ENCODE measurements at regions not wholly inside any gene's neighbourhood (a gene's known extent, or its start where the extent isn't known, plus 50 kb on each side); places are given as distances from the start of the nearest gene placed in this dataset.
A peak's percentile ranks its signal among the peaks of the same experiment; 100 is the strongest.
"Not testable (repeated sequence)": the region's sequence is repeated elsewhere in the genome, so short reads cannot be mapped to it uniquely, and the experiment has no call there.

- DNase-seq (ENCODE audit: low read depth in 2 of 2): no peak
Measured at GRCh38 chr18:34942276-34942675, 98.9 kb upstream of the MAPRE2 start.

DNA sequence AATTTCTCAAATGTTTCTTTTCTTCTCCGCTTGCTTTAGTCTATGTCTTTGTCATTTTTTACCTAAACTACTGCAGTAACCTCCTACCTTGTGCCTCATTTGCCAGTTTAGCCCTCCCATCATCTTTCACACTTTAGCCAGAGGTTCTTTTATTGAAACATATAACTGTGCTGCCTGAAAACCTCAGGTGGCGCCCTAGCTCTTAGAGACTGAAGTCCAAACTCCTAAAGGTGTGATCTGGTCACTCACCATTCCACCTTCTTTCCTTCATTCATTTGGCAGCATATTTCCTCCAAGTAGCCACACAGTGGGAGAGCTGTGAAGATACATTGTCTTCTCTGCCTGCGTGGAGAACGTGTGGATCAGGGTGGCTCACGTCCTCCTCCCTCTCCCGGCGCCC, 98.2 kb upstream of the MAPRE2 start:
- no peak for DNase-seq (ENCODE audit: low read depth in 2 of 2)

GRCh38 chr18:34943587-34943986, 97.6 kb upstream of the MAPRE2 start:
- DNase-seq (ENCODE audit: low read depth in 2 of 2): no peak

DNA sequence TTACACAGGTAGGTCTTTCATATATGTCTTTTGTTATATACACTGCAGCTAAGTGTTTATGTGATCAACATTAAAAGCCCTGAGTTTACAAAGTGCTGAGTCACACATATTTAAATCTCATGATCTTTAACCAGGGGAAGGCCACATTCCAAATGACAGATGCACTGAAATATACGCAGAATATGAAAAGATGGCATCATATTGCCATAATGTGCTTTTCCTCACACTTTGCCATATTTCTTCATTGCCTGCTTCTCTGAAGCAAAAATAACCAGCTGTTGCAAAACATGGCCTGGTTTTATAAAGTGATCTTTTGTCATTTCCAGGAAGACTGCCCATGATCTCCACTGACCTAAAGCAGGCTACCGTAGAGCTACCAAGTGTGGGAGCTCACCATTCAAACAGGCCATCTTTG, 93.5 kb upstream of the MAPRE2 start:
- no peak for DNase-seq (ENCODE audit: low read depth in 2 of 2)

GRCh38 chr18:34951625-34952379, 89.4 kb upstream of the MAPRE2 start:
- DNase-seq (ENCODE audit: low read depth in 2 of 2): no peak

DNA sequence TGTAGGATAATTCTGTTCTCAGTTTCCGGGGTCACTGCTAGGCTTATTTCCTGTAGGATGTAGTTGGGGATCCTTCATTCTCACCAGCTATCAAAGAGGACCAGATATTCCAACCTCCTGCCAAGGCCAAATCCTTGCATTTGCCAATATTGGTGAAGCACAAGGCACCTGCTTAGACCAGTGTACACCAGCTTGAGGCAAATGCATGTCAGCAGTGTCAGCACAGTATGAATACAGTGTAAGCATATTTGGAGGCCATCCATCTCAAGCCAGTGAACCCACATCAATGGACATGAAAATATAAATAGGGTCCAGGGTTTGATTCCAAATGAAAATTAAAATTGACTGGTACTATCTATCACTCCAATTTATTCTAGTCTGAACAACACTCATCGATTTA, 88.0 kb upstream of the MAPRE2 start:
- no peak for DNase-seq (ENCODE audit: low read depth in 2 of 2)

DNA sequence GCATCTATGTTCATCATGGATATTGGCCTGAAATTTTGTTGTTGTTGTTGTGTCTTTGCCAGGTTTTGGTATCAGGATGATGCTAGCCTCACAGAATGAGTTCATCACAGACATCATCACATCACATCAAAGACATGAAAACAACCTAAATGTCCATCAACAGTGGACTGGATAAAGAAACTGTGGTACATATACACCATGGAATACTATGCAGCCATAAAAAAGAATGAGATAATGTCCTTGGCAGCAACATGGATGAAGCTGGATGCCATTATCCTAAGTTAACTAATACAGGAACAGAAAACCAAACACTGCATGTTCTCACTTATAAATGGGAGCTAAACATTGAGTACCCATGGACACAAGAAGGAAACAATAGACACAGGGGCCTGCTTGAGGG, 85.7 kb upstream of the MAPRE2 start:
- DNase-seq (ENCODE audit: low read depth in 2 of 2): not testable (repeated sequence)

DNA sequence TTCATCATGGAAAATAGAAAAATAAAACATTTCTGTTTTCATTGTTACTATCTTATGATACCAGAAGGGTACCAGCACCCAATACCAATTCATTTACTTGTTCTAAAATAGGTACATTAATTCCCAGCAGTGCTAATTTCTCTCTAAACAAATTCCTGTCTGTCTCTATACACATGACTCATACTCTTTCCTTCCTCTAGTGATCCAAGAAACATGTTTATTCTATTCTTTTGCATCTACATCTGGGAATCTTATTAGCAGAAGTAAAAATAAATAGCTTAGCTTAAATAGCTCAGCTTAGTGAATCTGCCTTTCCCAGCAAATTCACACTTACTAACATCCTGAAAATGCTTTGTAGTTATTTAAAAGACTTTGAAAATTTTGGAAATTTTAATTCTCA, 84.5 kb upstream of the MAPRE2 start:
- DNase-seq (ENCODE audit: low read depth in 2 of 2): no peak

DNA sequence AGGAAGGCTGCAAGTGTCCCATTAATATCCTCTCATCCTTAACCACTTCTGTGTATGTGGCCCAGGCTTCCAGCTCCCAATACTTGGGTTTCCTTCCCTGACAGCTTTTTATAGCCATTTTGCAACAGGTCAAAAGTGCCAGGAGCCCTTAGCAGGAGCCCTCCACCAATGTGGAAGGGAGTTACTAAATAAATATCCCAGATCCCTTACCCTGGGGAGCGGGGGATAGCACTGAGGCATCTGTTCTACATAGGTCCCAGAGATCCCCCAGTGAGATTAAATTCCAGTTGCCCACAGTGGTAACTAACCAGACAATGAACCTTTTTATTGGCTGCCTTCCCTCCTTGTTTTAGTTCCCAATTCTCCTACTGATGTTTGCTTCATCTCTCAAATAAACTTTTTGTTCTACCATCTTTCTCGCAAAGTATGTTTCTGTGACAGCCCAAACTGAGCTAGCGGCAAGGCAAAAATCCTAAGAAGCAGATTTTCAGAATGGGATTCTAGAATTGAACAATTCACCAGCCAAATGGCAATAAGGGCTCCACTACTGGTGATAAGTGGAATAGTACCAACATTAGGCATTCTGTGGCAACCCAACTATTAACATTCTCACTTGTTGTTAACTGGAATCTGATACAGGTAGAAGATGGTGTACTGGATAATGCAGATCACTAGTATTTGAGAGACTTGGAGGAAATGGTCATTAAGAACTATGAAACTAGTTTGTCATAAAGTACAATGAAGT, 83.9 kb upstream of the MAPRE2 start:
- no peak for DNase-seq (ENCODE audit: low read depth in 2 of 2)

- no peak for DNase-seq (ENCODE audit: low read depth in 2 of 2)
Measured at GRCh38 chr18:34957864-34958259, 83.4 kb upstream of the MAPRE2 start.

DNA sequence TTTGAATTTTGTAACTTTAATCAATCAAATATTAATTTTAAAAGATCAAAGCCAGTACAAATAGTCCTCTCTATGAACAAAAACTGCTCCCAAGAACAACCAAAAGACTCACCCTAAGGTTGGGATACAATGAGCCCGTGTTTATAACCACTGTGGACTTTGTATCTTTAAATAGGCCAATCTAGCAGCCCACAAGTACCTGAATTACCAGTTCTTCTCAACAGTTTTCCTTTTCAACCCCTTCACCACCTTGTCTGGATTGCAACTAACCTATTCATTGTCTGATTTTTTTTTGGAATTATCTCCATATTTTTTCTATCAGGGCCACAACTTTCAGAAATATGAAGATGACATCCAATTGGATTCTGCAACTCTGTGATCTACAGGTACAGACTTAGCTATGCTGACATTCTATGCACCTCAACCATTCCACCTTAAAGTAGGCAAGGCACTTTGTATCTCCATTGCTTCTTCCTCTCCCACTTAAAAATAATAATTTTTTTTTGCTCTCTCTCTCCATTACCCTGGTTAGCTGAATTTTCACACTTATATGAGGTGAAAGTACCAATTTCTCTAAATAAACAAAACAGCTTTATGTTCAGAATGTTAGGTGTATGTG, 81.9 kb upstream of the MAPRE2 start:
- DNase-seq (ENCODE audit: low read depth in 2 of 2): no peak

- no peak for DNase-seq (ENCODE audit: low read depth in 2 of 2)
Measured at GRCh38 chr18:34959989-34960388, 81.2 kb upstream of the MAPRE2 start.

DNA sequence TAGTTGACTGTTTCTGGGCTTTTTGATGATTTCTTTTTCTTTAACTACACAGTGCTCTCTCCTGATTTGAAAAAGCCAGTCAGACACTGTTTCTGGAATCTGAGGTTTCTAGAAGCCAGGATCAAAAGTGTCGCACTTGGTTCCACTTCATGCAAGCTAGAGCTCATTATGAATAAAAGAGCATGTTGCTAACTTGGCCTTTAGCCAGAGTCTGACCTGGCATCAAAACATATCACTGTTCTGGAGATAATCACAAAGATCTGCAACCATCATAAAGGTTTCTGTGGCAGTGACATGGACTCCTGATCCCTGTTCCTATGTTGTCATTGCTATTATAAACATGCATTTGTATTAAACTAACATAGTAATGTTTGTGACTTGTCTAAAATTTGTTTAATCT, 76.1 kb upstream of the MAPRE2 start:
- DNase-seq (ENCODE audit: low read depth in 2 of 2): no peak

DNA sequence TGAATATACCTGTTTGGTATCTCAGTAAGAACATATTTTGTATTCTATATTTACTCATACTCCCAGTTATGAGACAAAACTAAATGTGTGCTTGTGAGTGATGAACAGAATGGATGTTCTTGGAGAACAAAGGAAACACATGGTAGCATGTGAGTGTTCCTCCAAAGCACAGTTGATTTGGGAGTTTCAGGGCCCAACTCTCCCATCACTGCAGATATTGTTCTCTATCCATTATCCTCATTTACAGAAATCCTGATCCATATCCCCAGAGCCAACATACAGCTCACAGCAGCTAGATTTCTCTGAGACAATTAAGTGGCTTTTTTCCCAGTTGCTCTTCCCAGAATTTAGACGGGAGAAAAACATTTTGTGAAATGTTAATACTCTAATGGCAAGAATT, 75.6 kb upstream of the MAPRE2 start:
- DNase-seq (ENCODE audit: low read depth in 2 of 2): no peak

GRCh38 chr18:34970106-34970505, 71.1 kb upstream of the MAPRE2 start:
- no peak for DNase-seq (ENCODE audit: low read depth in 2 of 2)

DNA sequence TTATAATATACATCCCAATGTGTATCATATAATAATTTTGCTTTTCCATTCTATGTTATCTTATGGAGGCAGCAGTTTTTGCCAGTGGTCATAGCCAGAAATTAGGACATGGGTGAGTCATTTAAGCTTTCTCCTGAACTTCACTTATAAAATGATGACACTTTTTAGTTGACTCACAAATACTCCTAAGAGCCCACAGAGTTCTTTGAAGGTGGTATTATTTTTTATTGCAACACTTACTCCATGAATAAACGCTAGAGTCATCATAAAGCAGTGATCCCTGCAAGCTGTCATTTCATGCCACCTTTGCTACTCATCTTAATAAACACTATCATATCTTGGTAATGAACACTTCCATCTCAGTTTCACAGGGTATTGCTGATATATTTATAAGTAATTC, 69.9 kb upstream of the MAPRE2 start:
- no peak for DNase-seq (ENCODE audit: low read depth in 2 of 2)

GRCh38 chr18:34972765-34973414, 68.3 kb upstream of the MAPRE2 start:
- DNase-seq (ENCODE audit: low read depth in 2 of 2): no peak

GRCh38 chr18:34976123-34976522, 65.1 kb upstream of the MAPRE2 start:
- no peak for DNase-seq (ENCODE audit: low read depth in 2 of 2)

DNA sequence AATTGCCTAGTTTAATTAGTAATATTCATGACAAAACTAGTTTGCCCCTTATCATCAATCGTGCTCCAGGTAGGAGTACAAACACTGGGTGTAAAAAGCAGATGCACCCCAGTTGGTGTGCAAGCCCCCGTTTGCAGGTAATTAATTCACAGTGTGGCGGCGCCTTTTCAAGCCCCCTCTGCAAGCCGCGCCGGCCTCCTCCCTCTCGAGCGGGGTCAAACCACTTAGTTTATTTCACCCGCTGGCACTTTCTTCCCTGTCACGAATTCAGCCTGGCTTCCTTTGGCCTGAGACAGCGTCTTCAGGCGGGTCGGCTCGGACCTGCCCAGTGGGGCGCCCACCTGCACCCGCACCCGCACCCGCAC, 64.7 kb upstream of the MAPRE2 start:
- DNase-seq (ENCODE audit: low read depth in 2 of 2): no peak

DNA sequence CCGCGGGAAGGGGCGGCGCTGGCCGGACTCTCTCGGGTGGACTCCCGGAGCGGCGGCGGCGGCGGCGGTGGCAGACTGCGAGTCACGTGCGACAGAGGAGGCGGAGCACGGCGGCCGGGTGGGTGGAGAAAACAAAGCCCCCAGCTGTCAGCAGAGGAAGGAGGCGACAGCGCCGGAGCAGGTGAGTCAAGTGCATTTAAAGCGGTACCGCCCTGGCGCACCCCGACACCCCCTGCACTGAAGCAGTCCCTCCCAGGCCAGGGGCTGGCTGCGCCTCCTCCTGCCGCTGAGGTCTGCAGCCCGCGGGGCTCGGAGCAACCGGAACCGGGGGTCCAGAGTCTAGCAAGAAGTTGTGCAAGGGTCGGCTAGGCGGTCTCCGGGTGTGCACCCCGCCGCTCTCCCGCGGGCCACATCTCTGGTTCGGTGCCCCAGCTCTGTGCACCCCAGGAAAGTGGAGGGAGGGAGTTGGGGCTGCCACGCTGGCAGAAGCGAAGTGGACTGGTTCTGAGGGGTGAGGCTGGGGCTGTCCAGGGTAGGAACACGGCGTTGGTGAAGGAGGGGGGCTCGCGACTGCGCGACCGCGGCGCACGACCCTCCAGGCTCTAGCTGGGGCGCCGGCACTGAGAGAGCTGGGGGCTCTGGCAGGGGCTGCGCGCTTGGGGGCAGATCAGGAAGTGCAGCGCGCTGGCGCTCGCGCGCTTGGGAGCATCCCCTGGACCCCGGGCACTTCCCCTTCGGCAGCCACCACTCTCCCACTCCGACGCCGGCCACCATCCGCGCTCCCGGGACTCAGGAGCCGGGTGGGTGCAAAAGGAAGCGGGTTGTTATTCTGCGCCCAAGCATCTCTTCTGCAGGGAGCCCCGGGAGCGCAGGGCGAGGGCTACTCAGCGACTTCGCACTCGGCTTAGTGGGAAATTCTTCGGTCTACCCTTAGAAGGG, 64.0 kb upstream of the MAPRE2 start:
- peak; percentile 66 to 68 for DNase-seq (ENCODE audit: low read depth in 2 of 2)

DNA sequence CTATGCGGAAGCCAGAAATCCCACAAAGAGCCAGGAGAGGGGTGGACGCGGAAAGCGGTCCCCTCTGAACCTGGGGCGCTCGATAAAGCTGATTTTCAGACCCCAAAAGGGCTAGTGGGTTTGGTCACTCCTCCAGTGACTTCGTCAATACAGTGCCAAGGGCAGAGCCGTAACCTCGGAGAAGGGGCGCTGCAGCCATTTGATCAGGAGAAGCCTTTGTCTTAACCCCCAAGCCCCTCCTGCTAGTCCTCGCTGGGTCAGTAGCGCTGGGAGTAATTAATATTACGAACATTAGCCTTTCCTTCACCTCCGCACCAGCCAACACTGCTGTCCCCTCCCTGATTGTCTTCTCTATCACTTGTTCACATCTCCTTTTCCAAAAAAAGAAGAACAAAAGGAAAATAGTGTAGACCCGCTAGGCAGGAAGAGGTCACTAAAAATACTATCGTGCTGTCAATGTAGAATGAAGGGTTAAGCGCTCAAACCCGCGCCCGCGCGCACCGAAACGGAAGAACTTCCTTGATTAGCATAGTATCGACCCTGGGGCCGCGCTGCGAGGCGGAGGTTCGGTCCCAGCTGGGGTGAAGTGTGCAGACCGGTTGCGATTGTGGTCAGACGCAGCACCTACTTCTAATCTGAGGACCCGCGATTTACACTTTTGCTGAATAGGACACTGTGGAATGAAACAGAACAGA, 63.2 kb upstream of the MAPRE2 start:
- DNase-seq (ENCODE audit: low read depth in 2 of 2): peak; percentile 41 to 64

Measured in stimulated activated CD4-positive, alpha-beta T cell treated with anti-CD3 and anti-CD28 coated beads, Interleukin-12 subunit alpha, Interleukin-12 subunit beta, amount 100 ng/mL, for 24 hours (primary cell).